ENCODE measurements at regions not wholly inside any gene's neighbourhood (a gene's known extent, or its start where the extent isn't known, plus 50 kb on each side); places are given as distances from the start of the nearest gene placed in this dataset.

- H3K4me3 ChIP-seq (ENCODE audit: low read depth, low read length, poor library complexity, severe bottlenecking): no peak overlapping the region
- no peaks in the 10 kb centered on the region for H3K9me2 ChIP-seq (ENCODE audit: low read depth, low read length)
- no peaks in the 10 kb centered on the region for H3K4me1 ChIP-seq (ENCODE audit: insufficient read depth, low read length, severe bottlenecking)
- H3K79me2 ChIP-seq (ENCODE audit: insufficient read depth, low read length): no peaks in the 10 kb centered on the region
- H3K27me3 ChIP-seq (ENCODE audit: insufficient read depth, low read length): no peaks in the 10 kb centered on the region
- TF ChIP-seq, protein P1, sequence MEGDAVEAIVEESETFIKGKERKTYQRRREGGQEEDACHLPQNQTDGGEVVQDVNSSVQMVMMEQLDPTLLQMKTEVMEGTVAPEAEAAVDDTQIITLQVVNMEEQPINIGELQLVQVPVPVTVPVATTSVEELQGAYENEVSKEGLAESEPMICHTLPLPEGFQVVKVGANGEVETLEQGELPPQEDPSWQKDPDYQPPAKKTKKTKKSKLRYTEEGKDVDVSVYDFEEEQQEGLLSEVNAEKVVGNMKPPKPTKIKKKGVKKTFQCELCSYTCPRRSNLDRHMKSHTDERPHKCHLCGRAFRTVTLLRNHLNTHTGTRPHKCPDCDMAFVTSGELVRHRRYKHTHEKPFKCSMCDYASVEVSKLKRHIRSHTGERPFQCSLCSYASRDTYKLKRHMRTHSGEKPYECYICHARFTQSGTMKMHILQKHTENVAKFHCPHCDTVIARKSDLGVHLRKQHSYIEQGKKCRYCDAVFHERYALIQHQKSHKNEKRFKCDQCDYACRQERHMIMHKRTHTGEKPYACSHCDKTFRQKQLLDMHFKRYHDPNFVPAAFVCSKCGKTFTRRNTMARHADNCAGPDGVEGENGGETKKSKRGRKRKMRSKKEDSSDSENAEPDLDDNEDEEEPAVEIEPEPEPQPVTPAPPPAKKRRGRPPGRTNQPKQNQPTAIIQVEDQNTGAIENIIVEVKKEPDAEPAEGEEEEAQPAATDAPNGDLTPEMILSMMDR (IDR thresholded peaks at IDR 0.05; ENCODE audit: low read length): no peak
- TF ChIP-seq EZH2 (IDR thresholded peaks at IDR 0.05; ENCODE audit: borderline replicate concordance, low read length): no peak
- H3K9me3 ChIP-seq (ENCODE audit: low read length): no peaks in the 10 kb centered on the region
- H3K27ac ChIP-seq (ENCODE audit: low read depth, low read length, poor library complexity, severe bottlenecking): no peak overlapping the region
- no peak overlapping the region for H3K9ac ChIP-seq (ENCODE audit: low read length)
- H3K36me3 ChIP-seq (ENCODE audit: insufficient read depth, low read length): no peaks in the 10 kb centered on the region
- H4K20me1 ChIP-seq (ENCODE audit: insufficient read depth, low read length): no peaks in the 10 kb centered on the region
- H3F3A ChIP-seq (ENCODE audit: insufficient read depth, low read length): no peaks in the 10 kb centered on the region
- no peak overlapping the region for H2AFZ ChIP-seq (ENCODE audit: low read length)
- no peak overlapping the region for H3K4me2 ChIP-seq (ENCODE audit: low read length)
Observed at GRCh38 chr10:61559615-61560014, 103.1 kb upstream of the CABCOCO1 start.

DNA sequence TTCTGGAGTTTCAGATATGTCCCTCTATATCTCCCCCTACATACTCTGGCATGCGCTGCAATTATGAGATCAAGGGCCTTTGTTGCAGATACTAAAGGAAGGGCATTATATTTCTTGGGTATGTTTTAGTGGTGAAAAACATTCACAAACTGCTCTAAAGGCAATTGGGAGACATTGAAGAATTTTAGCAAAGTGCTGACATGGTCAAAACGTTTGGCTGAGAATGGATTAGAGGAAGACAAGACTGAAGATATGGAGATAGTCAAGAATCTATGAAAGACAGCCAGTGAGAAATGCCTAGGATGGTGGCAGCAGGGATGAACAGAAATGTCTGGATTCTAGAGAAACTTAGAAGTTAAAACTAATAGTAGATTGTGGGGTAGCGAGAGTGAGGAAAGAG, 104.5 kb upstream of the CABCOCO1 start:
- Histone ChIP-seq H3K36me3 (ENCODE audit: insufficient read depth, low read length) (no peaks in the 10 kb centered on the region), H3K27ac (ENCODE audit: low read depth, low read length, poor library complexity, severe bottlenecking) (no peak overlapping the region), H3K9ac (ENCODE audit: low read length) (no peak overlapping the region), H3F3A (ENCODE audit: insufficient read depth, low read length) (no peaks in the 10 kb centered on the region), H3K4me3 (ENCODE audit: low read depth, low read length, poor library complexity, severe bottlenecking) (no peak overlapping the region), H3K4me2 (ENCODE audit: low read length) (no peak overlapping the region), H3K79me2 (ENCODE audit: insufficient read depth, low read length) (no peaks in the 10 kb centered on the region), H3K9me2 (ENCODE audit: low read depth, low read length) (no peaks in the 10 kb centered on the region), H2AFZ (ENCODE audit: low read length) (no peak overlapping the region), H3K27me3 (ENCODE audit: insufficient read depth, low read length) (no peaks in the 10 kb centered on the region), H3K4me1 (ENCODE audit: insufficient read depth, low read length, severe bottlenecking) (no peaks in the 10 kb centered on the region), H4K20me1 (ENCODE audit: insufficient read depth, low read length) (no peaks in the 10 kb centered on the region), H3K9me3 (ENCODE audit: low read length) (no peaks in the 10 kb centered on the region)
- TF ChIP-seq, protein P1 (IDR thresholded peaks at IDR 0.05; ENCODE audit: low read length): no peak
- no peak for TF ChIP-seq EZH2 (IDR thresholded peaks at IDR 0.05; ENCODE audit: borderline replicate concordance, low read length)

DNA sequence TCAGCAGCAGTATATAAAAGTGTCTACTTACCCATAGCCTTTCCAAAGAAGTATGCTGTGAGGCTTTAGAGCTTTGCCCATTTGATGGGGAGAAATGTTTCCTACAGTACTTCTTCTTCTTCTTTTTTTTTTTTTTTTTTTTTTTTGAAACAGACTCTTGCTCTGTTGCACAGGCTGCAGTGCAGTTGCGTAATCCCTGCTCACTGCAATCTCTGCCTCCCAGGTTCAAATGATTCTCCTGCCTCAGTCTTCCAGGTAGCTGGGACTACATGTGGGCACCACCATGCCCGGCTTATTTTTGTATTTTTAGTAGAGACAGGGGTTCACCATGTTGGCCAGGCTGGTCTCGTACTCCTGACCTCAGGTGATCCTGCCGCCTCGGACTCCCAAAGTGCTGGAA, 101.7 kb upstream of the TMEM26 start:
- Histone ChIP-seq H3K9ac (ENCODE audit: low read length) (no peak overlapping the region), H3K4me1 (ENCODE audit: insufficient read depth, low read length, severe bottlenecking) (no peaks in the 10 kb centered on the region)

More for the DNA sequence above, 101.7 kb upstream of the TMEM26 start:
- no peaks in the 10 kb centered on the region for H3K9me2 ChIP-seq (ENCODE audit: low read depth, low read length)
- H2AFZ ChIP-seq (ENCODE audit: low read length): no peak overlapping the region
- no peaks in the 10 kb centered on the region for H3K9me3 ChIP-seq (ENCODE audit: low read length)
- no peaks in the 10 kb centered on the region for H3K36me3 ChIP-seq (ENCODE audit: insufficient read depth, low read length)
- H3K4me2 ChIP-seq (ENCODE audit: low read length): no peak overlapping the region
- TF ChIP-seq EZH2 (IDR thresholded peaks at IDR 0.05; ENCODE audit: borderline replicate concordance, low read length): no peak
- TF ChIP-seq, protein P1 (IDR thresholded peaks at IDR 0.05; ENCODE audit: low read length): no peak
- H3K4me3 ChIP-seq (ENCODE audit: low read depth, low read length, poor library complexity, severe bottlenecking): no peak overlapping the region
- H3K27me3 ChIP-seq (ENCODE audit: insufficient read depth, low read length): no peaks in the 10 kb centered on the region
- no peak overlapping the region for H3K27ac ChIP-seq (ENCODE audit: low read depth, low read length, poor library complexity, severe bottlenecking)
- H3K79me2 ChIP-seq (ENCODE audit: insufficient read depth, low read length): no peaks in the 10 kb centered on the region
- H3F3A ChIP-seq (ENCODE audit: insufficient read depth, low read length): no peaks in the 10 kb centered on the region
- H4K20me1 ChIP-seq (ENCODE audit: insufficient read depth, low read length): no peaks in the 10 kb centered on the region

All from OCI-LY1 (cell line).